ENCODE measurements at regions not wholly inside any gene's neighbourhood (a gene's known extent, or its start where the extent isn't known, plus 50 kb on each side); places are given as distances from the start of the nearest gene placed in this dataset.

DNA sequence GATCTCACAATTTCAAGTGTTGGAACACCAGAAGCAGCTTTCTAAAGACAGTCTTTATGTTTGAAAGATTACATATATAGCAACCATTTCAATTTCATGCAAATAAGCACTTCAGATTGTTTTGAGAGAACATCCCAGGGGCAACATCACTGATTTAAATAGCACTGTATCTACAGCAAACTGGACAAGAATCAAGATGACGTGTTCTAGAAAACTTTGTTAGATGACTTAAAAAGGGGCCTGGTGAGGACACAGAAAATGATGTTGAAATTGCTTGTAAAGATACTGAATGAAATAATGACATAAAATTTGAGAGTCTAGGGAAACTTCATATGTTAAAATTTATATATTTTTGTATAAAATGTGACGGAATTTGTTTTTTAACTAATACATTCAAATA, 277.1 kb downstream of the KLF12 start:
- TF ChIP-seq EZH2 (IDR thresholded peaks at IDR 0.05) (no peak), POLR2AphosphoS5 (IDR thresholded peaks at IDR 0.05; ENCODE audit: borderline replicate concordance, low read depth, low read length) (no peak)

Measured in SK-N-MC (cell line).